ENCODE measurements at regions not wholly inside any gene's neighbourhood (a gene's known extent, or its start where the extent isn't known, plus 50 kb on each side); places are given as distances from the start of the nearest gene placed in this dataset.

DNA sequence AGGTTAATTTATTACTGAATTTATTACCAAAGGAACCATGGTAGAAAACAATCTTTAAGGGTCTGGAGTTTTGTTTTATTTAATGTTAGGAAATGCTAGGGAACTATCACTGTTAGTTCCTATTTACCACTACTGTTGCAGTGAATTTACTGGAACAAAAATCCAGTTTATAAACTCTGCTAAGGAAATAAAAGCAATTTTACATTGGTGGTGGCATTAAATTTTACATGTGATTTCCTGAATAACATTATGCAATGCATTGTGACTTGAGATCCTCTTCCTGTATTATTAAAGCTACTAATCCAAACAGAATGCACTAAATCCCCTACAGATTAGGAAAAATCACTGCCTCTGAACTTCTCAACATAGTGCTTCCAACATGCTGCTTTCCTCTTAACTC is 599.5 kb upstream of the PTGER4 start:
- TF ChIP-seq, protein P1, sequence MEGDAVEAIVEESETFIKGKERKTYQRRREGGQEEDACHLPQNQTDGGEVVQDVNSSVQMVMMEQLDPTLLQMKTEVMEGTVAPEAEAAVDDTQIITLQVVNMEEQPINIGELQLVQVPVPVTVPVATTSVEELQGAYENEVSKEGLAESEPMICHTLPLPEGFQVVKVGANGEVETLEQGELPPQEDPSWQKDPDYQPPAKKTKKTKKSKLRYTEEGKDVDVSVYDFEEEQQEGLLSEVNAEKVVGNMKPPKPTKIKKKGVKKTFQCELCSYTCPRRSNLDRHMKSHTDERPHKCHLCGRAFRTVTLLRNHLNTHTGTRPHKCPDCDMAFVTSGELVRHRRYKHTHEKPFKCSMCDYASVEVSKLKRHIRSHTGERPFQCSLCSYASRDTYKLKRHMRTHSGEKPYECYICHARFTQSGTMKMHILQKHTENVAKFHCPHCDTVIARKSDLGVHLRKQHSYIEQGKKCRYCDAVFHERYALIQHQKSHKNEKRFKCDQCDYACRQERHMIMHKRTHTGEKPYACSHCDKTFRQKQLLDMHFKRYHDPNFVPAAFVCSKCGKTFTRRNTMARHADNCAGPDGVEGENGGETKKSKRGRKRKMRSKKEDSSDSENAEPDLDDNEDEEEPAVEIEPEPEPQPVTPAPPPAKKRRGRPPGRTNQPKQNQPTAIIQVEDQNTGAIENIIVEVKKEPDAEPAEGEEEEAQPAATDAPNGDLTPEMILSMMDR (IDR thresholded peaks at IDR 0.05; ENCODE audit: low read length), result no peak
- TF ChIP-seq EZH2 (IDR thresholded peaks at IDR 0.05; ENCODE audit: borderline replicate concordance, low read length), result no peak
